NK-92 treated with Interleukin-12 subunit alpha and Interleukin-12 subunit beta, amount 100 ng/mL, for 24 hours (cell line): ENCODE measurements at regions not wholly inside any gene's neighbourhood (a gene's known extent, or its start where the extent isn't known, plus 50 kb on each side); places are given as distances from the start of the nearest gene placed in this dataset.

Experiments used
- DNase-seq: peaks from one replicate; lab custom pipeline; 2025; lab: John Stamatoyannopoulos, UW

- no peak for DNase-seq
Observed at GRCh38 chr7:24475166-24475961, 97.9 kb upstream of the PALS2 start.

- DNase-seq = no peak
Observed at GRCh38 chr7:24476227-24476626, 97.0 kb upstream of the PALS2 start.

GRCh38 chr7:24477398-24478136, 95.7 kb upstream of the PALS2 start:
- no peak for DNase-seq

- DNase-seq = no peak
Observed at GRCh38 chr7:24478137-24478655, 95.1 kb upstream of the PALS2 start.

- no peak for DNase-seq
Observed at GRCh38 chr7:24480501-24480900, 92.8 kb upstream of the PALS2 start.

- DNase-seq = no peak
Observed at GRCh38 chr7:24483804-24484203, 89.4 kb upstream of the PALS2 start.

GRCh38 chr7:24492576-24492975, 80.7 kb upstream of the PALS2 start:
- DNase-seq = no peak

- DNase-seq = no peak
Observed at GRCh38 chr7:24494832-24495231, 78.4 kb upstream of the PALS2 start.

- no peak for DNase-seq
Observed at GRCh38 chr7:24496036-24496435, 77.2 kb upstream of the PALS2 start.

GRCh38 chr7:24498439-24498838, 74.8 kb upstream of the PALS2 start:
- DNase-seq = no peak

GRCh38 chr7:24499871-24500270, 73.4 kb upstream of the PALS2 start:
- no peak for DNase-seq

- DNase-seq = no peak
Observed at GRCh38 chr7:24500599-24500998, 72.7 kb upstream of the PALS2 start.

GRCh38 chr7:24501009-24501408, 72.2 kb upstream of the PALS2 start:
- no peak for DNase-seq

GRCh38 chr7:24501443-24502134, 71.7 kb upstream of the PALS2 start:
- DNase-seq = no peak

GRCh38 chr7:24502135-24502488, 71.1 kb upstream of the PALS2 start:
- no peak for DNase-seq

- no peak for DNase-seq
Observed at GRCh38 chr7:24503506-24503905, 69.7 kb upstream of the PALS2 start.

- DNase-seq = no peak
Observed at GRCh38 chr7:24504040-24504439, 69.2 kb upstream of the PALS2 start.

- no peak for DNase-seq
Observed at GRCh38 chr7:24504836-24505235, 68.4 kb upstream of the PALS2 start.

GRCh38 chr7:24505968-24506367, 67.3 kb upstream of the PALS2 start:
- DNase-seq = no peak

- no peak for DNase-seq
Observed at GRCh38 chr7:24508316-24508715, 64.9 kb upstream of the PALS2 start.

GRCh38 chr7:24510759-24511158, 62.5 kb upstream of the PALS2 start:
- no peak for DNase-seq

GRCh38 chr7:24517166-24517565, 56.1 kb upstream of the PALS2 start:
- DNase-seq = no peak
